ENCODE measurements at regions not wholly inside any gene's neighbourhood (a gene's known extent, or its start where the extent isn't known, plus 50 kb on each side); places are given as distances from the start of the nearest gene placed in this dataset.

DNA sequence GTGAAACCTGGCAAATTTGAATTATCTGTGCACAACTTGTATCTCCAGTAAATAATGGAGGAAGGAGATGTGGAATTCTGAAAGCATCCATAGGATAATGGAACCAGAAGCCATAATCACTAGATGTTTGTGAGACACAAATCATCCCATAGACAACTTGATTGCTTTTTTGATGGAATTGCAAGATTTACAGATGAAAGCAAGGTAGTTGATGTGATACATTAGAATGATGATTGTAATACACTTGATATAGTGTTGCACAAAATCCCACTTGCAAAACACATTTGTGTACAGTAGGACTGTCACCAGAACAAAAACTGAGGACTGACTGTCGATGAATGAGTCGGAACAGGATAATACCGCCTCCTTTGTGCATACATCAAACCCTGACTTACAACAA, 178.3 kb downstream of the IRS2 start:
- no peak overlapping the region for H3K27ac ChIP-seq (ENCODE audit: low read depth, low read length)
- H3K79me2 ChIP-seq (ENCODE audit: control insufficient read depth, insufficient read depth, low read length, poor library complexity) = no peaks in the 10 kb centered on the region
- H3K14ac ChIP-seq (ENCODE audit: low read length) = no peak overlapping the region
- peaks cover 2% of the 10 kb centered on the region for H3K9me3 ChIP-seq (ENCODE audit: insufficient read depth, low read depth, low read length)
- H2AK5ac ChIP-seq (ENCODE audit: low read length) = no peak overlapping the region
- H3K36me3 ChIP-seq (ENCODE audit: control insufficient read depth in 1 of 2, insufficient read depth in 2 of 2, low read length in 2 of 2) = no peaks in the 10 kb centered on the region
- no peak overlapping the region for H3K4ac ChIP-seq (ENCODE audit: low read depth, low read length)
- H3K18ac ChIP-seq (ENCODE audit: low read length) = no peak overlapping the region
- H3K9ac ChIP-seq (ENCODE audit: low read length) = no peak overlapping the region
- no peaks in the 10 kb centered on the region for H3K27me3 ChIP-seq (ENCODE audit: insufficient read depth, low read length)
- no CpG with 5 or more reads among the region's 3 CpGs for WGBS (ENCODE audit: extremely low coverage, insufficient coverage, insufficient read length)
- no peaks in the 10 kb centered on the region for H3K4me1 ChIP-seq (ENCODE audit: control insufficient read depth in 1 of 2, insufficient read depth in 2 of 2, low read length in 2 of 2)
- no peak overlapping the region for H3K4me2 ChIP-seq (ENCODE audit: low read length)
- no peak overlapping the region for H4K12ac ChIP-seq (ENCODE audit: low read depth, low read length)
- no peak overlapping the region for H2BK120ac ChIP-seq (ENCODE audit: insufficient read depth, low read length, poor library complexity)
- H4K8ac ChIP-seq (ENCODE audit: low read depth, low read length) = no peak overlapping the region
- H2BK12ac ChIP-seq (ENCODE audit: low read length) = no peak overlapping the region
- H3K4me3 ChIP-seq (ENCODE audit: low read depth, low read length) = no peak overlapping the region
- no peak overlapping the region for H2AFZ ChIP-seq (ENCODE audit: insufficient read depth, low read length, poor library complexity)
- DNase-seq = no peak
- H2BK5ac ChIP-seq (ENCODE audit: low read depth, low read length, poor library complexity) = no peak overlapping the region
- no peak overlapping the region for H4K91ac ChIP-seq (ENCODE audit: low read depth, low read length)
- no peak overlapping the region for H3K23ac ChIP-seq (ENCODE audit: low read length)
- H3K79me1 ChIP-seq (ENCODE audit: low read length) = no peaks in the 10 kb centered on the region

DNA sequence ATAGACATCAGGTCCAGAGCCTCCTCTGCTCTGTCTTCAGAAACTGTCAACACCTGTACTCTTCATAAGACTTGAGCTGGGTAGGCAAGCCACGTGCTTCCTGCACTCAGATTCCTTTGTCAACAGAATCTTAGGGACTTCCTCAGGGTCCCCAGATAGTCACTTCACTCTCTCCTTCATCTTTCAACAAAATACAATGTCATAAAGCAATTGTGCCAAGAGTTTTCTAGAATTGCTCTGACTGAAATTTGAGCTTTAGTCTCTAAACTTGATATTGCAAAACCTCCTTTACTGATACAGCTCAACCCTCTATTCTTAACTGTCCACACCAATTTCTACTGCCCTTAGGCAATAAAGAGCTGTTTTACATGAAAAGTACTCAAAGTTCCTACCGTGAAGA, 179.9 kb downstream of the IRS2 start:
- no peak overlapping the region for H2BK120ac ChIP-seq (ENCODE audit: insufficient read depth, low read length, poor library complexity)
- H3K36me3 ChIP-seq (ENCODE audit: control insufficient read depth in 1 of 2, insufficient read depth in 2 of 2, low read length in 2 of 2) = no peaks in the 10 kb centered on the region
- no peak overlapping the region for H3K4ac ChIP-seq (ENCODE audit: low read depth, low read length)
- no peak overlapping the region for H3K14ac ChIP-seq (ENCODE audit: low read length)
- H3K79me1 ChIP-seq (ENCODE audit: low read length) = no peaks in the 10 kb centered on the region
- no peak overlapping the region for H4K91ac ChIP-seq (ENCODE audit: low read depth, low read length)
- H3K4me1 ChIP-seq (ENCODE audit: control insufficient read depth in 1 of 2, insufficient read depth in 2 of 2, low read length in 2 of 2) = no peaks in the 10 kb centered on the region
- peaks cover 2% of the 10 kb centered on the region for H3K9me3 ChIP-seq (ENCODE audit: insufficient read depth, low read depth, low read length)
- H2BK5ac ChIP-seq (ENCODE audit: low read depth, low read length, poor library complexity) = no peak overlapping the region
- no CpG with 5 or more reads among the region's 2 CpGs for WGBS (ENCODE audit: extremely low coverage, insufficient coverage, insufficient read length)
- H2BK12ac ChIP-seq (ENCODE audit: low read length) = no peak overlapping the region
- no peaks in the 10 kb centered on the region for H3K27me3 ChIP-seq (ENCODE audit: insufficient read depth, low read length)
- H3K9ac ChIP-seq (ENCODE audit: low read length) = no peak overlapping the region
- H3K4me2 ChIP-seq (ENCODE audit: low read length) = no peak overlapping the region
- H3K4me3 ChIP-seq (ENCODE audit: low read depth, low read length) = no peak overlapping the region
- no peak overlapping the region for H3K27ac ChIP-seq (ENCODE audit: low read depth, low read length)
- H3K18ac ChIP-seq (ENCODE audit: low read length) = no peak overlapping the region
- H3K23ac ChIP-seq (ENCODE audit: low read length) = no peak overlapping the region
- no peaks in the 10 kb centered on the region for H3K79me2 ChIP-seq (ENCODE audit: control insufficient read depth, insufficient read depth, low read length, poor library complexity)
- no peak for DNase-seq
- no peak overlapping the region for H4K12ac ChIP-seq (ENCODE audit: low read depth, low read length)
- no peak overlapping the region for H2AK5ac ChIP-seq (ENCODE audit: low read length)
- no peak overlapping the region for H4K8ac ChIP-seq (ENCODE audit: low read depth, low read length)
- no peak overlapping the region for H2AFZ ChIP-seq (ENCODE audit: insufficient read depth, low read length, poor library complexity)

DNA sequence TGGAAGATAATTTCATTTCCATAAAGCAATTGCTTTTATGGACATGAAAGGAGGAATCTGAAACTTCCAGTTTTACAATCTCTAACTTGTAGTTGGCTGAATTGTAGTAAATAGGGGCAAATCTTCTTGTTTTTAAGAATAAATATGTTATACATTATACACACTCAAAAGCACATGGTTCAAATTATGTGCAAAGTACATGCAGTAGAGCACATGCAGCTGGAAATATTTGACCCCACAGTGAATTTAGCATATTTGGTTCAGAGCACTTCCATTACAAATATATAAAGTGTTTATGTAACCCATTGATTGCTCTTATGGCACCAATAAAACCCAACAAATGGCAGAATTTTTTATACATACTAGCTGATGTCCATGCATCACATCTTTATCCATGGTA, 180.5 kb downstream of the IRS2 start:
- Histone ChIP-seq H4K12ac (ENCODE audit: low read depth, low read length) (no peak overlapping the region), H3K9me3 (ENCODE audit: insufficient read depth, low read depth, low read length) (peaks cover 2% of the 10 kb centered on the region), H2BK120ac (ENCODE audit: insufficient read depth, low read length, poor library complexity) (no peak overlapping the region), H3K36me3 (ENCODE audit: control insufficient read depth in 1 of 2, insufficient read depth in 2 of 2, low read length in 2 of 2) (no peaks in the 10 kb centered on the region), H2AFZ (ENCODE audit: insufficient read depth, low read length, poor library complexity) (no peak overlapping the region), H4K91ac (ENCODE audit: low read depth, low read length) (no peak overlapping the region), H3K27ac (ENCODE audit: low read depth, low read length) (no peak overlapping the region), H3K4me2 (ENCODE audit: low read length) (no peak overlapping the region), H3K9ac (ENCODE audit: low read length) (no peak overlapping the region), H3K79me1 (ENCODE audit: low read length) (no peaks in the 10 kb centered on the region), H2BK5ac (ENCODE audit: low read depth, low read length, poor library complexity) (no peak overlapping the region), H3K14ac (ENCODE audit: low read length) (no peak overlapping the region), H2BK12ac (ENCODE audit: low read length) (no peak overlapping the region), H3K4me3 (ENCODE audit: low read depth, low read length) (no peak overlapping the region), H3K18ac (ENCODE audit: low read length) (no peak overlapping the region), H3K79me2 (ENCODE audit: control insufficient read depth, insufficient read depth, low read length, poor library complexity) (no peaks in the 10 kb centered on the region), H3K27me3 (ENCODE audit: insufficient read depth, low read length) (no peaks in the 10 kb centered on the region), H4K8ac (ENCODE audit: low read depth, low read length) (no peak overlapping the region), H3K4ac (ENCODE audit: low read depth, low read length) (no peak overlapping the region), H2AK5ac (ENCODE audit: low read length) (no peak overlapping the region), H3K4me1 (ENCODE audit: control insufficient read depth in 1 of 2, insufficient read depth in 2 of 2, low read length in 2 of 2) (no peaks in the 10 kb centered on the region), H3K23ac (ENCODE audit: low read length) (no peak overlapping the region)
- no peak for DNase-seq

DNA sequence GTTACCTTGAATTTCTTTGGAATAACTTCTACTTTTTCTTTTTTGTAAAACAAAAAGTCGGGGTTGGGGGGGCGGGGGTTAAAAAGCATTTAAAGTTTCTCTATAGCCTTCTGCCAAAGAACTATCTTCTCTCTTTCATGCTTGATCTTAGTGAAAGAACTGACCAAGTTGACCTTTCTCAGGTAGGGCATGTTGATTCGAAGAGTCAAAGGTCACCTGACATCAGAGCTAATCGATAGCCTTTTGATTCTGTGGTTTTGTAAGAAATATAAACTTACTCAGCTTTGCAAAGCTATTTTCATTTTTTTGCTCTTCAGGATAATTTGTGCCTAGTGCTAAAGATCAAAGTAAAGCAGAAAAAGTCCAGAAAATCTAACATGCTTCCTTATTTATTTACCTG, 181.5 kb downstream of the IRS2 start:
- H3K9me3 ChIP-seq (ENCODE audit: insufficient read depth, low read depth, low read length) = peaks cover 2% of the 10 kb centered on the region
- H3K9ac ChIP-seq (ENCODE audit: low read length) = no peak overlapping the region
- H2AK5ac ChIP-seq (ENCODE audit: low read length) = no peak overlapping the region
- H3K27me3 ChIP-seq (ENCODE audit: insufficient read depth, low read length) = no peaks in the 10 kb centered on the region
- H3K18ac ChIP-seq (ENCODE audit: low read length) = no peak overlapping the region
- no peaks in the 10 kb centered on the region for H3K4me1 ChIP-seq (ENCODE audit: control insufficient read depth in 1 of 2, insufficient read depth in 2 of 2, low read length in 2 of 2)
- H3K4ac ChIP-seq (ENCODE audit: low read depth, low read length) = no peak overlapping the region
- H3K4me2 ChIP-seq (ENCODE audit: low read length) = no peak overlapping the region
- no peak overlapping the region for H3K23ac ChIP-seq (ENCODE audit: low read length)
- H2BK5ac ChIP-seq (ENCODE audit: low read depth, low read length, poor library complexity) = no peak overlapping the region
- no peaks in the 10 kb centered on the region for H3K79me2 ChIP-seq (ENCODE audit: control insufficient read depth, insufficient read depth, low read length, poor library complexity)
- no peaks in the 10 kb centered on the region for H3K36me3 ChIP-seq (ENCODE audit: control insufficient read depth in 1 of 2, insufficient read depth in 2 of 2, low read length in 2 of 2)
- H2BK12ac ChIP-seq (ENCODE audit: low read length) = no peak overlapping the region
- no peaks in the 10 kb centered on the region for H3K79me1 ChIP-seq (ENCODE audit: low read length)
- H2BK120ac ChIP-seq (ENCODE audit: insufficient read depth, low read length, poor library complexity) = no peak overlapping the region
- H3K27ac ChIP-seq (ENCODE audit: low read depth, low read length) = no peak overlapping the region
- no peak overlapping the region for H4K12ac ChIP-seq (ENCODE audit: low read depth, low read length)
- WGBS (ENCODE audit: extremely low coverage, insufficient coverage, insufficient read length) = no CpG with 5 or more reads among the region's 4 CpGs
- no peak overlapping the region for H4K91ac ChIP-seq (ENCODE audit: low read depth, low read length)
- no peak overlapping the region for H3K14ac ChIP-seq (ENCODE audit: low read length)
- H4K8ac ChIP-seq (ENCODE audit: low read depth, low read length) = no peak overlapping the region
- no peak overlapping the region for H3K4me3 ChIP-seq (ENCODE audit: low read depth, low read length)
- no peak overlapping the region for H2AFZ ChIP-seq (ENCODE audit: insufficient read depth, low read length, poor library complexity)
- no peak for DNase-seq

DNA sequence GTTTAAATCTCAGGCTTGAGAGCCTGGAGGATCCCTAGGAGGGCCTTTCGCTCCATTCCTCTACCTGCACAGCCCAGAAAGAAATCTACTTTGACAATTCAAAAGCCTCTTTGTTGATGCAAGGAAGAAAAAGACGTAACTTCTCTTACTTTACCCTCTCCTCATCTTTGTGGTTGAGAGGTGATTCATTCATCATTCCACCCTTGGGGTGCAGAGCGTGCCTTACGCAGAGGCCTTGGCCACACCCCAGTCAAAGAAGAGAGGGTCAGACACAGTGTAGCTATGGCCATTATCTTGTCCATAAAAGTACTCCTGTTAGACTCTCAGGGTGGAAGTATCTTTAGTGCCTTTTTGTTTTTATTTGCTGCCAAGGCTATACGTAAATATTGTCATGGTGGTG, 184.0 kb downstream of the IRS2 start:
- DNase-seq = no peak
- no peaks in the 10 kb centered on the region for H3K79me1 ChIP-seq (ENCODE audit: low read length)
- H3K14ac ChIP-seq (ENCODE audit: low read length) = no peak overlapping the region
- H3K27me3 ChIP-seq (ENCODE audit: insufficient read depth, low read length) = no peaks in the 10 kb centered on the region
- no peak overlapping the region for H4K8ac ChIP-seq (ENCODE audit: low read depth, low read length)
- H3K4me1 ChIP-seq (ENCODE audit: control insufficient read depth in 1 of 2, insufficient read depth in 2 of 2, low read length in 2 of 2) = no peaks in the 10 kb centered on the region
- no peak overlapping the region for H3K9ac ChIP-seq (ENCODE audit: low read length)
- H2BK5ac ChIP-seq (ENCODE audit: low read depth, low read length, poor library complexity) = no peak overlapping the region
- H3K4ac ChIP-seq (ENCODE audit: low read depth, low read length) = no peak overlapping the region
- no peak overlapping the region for H4K91ac ChIP-seq (ENCODE audit: low read depth, low read length)
- WGBS (ENCODE audit: extremely low coverage, insufficient coverage, insufficient read length) = no CpG with 5 or more reads among the region's 5 CpGs
- no peak overlapping the region for H3K4me2 ChIP-seq (ENCODE audit: low read length)
- no peak overlapping the region for H3K23ac ChIP-seq (ENCODE audit: low read length)
- no peak overlapping the region for H4K12ac ChIP-seq (ENCODE audit: low read depth, low read length)
- H3K79me2 ChIP-seq (ENCODE audit: control insufficient read depth, insufficient read depth, low read length, poor library complexity) = no peaks in the 10 kb centered on the region
- no peak overlapping the region for H3K27ac ChIP-seq (ENCODE audit: low read depth, low read length)
- no peak overlapping the region for H3K18ac ChIP-seq (ENCODE audit: low read length)
- H3K4me3 ChIP-seq (ENCODE audit: low read depth, low read length) = no peak overlapping the region
- H2AFZ ChIP-seq (ENCODE audit: insufficient read depth, low read length, poor library complexity) = no peak overlapping the region
- H2BK12ac ChIP-seq (ENCODE audit: low read length) = no peak overlapping the region
- H3K36me3 ChIP-seq (ENCODE audit: control insufficient read depth in 1 of 2, insufficient read depth in 2 of 2, low read length in 2 of 2) = no peaks in the 10 kb centered on the region
- no peak overlapping the region for H2AK5ac ChIP-seq (ENCODE audit: low read length)
- peaks cover 2% of the 10 kb centered on the region for H3K9me3 ChIP-seq (ENCODE audit: insufficient read depth, low read depth, low read length)
- H2BK120ac ChIP-seq (ENCODE audit: insufficient read depth, low read length, poor library complexity) = no peak overlapping the region

All from trophoblast cell (in vitro differentiated cells and primary cell).